MM.1S (cell line): ENCODE measurements at regions not wholly inside any gene's neighbourhood (a gene's known extent, or its start where the extent isn't known, plus 50 kb on each side); places are given as distances from the start of the nearest gene placed in this dataset.

Source experiments
- DNase-seq: peaks from one replicate; pipeline ENCODE4 v3.0.0-alpha.2; 2015
- H2AFZ ChIP-seq: fragments of 300-600 bp; sonication (generic); 2 replicates; pipeline ENCODE4 v1.6.0; 2016; ENCODE audit warnings: antibody characterized with exemption, low read length
- H3F3A ChIP-seq: fragments of 300-600 bp; sonication (generic); 2 replicates; pipeline ENCODE4 v1.6.1; 2016; ENCODE audit warnings: mild to moderate bottlenecking, antibody characterized with exemption, low read length, moderate library complexity, mixed read lengths; ENCODE audit not compliant: insufficient read depth
- H3K27ac ChIP-seq: fragments of 300-600 bp; sonication (generic); 2 replicates; pipeline ENCODE4 v1.5.1; 2016; ENCODE audit warnings: mild to moderate bottlenecking, low read length
- H3K27me3 ChIP-seq: fragments of 300-600 bp; sonication (generic); replicated peaks from 2 replicates; pipeline ENCODE4 v1.6.0; 2016; ENCODE audit warnings: low read length; ENCODE audit not compliant: insufficient read depth
- H3K36me3 ChIP-seq: fragments of 300-600 bp; sonication (generic); replicated peaks from 2 replicates; pipeline ENCODE4 v1.6.1; 2016; ENCODE audit warnings: mild to moderate bottlenecking, low read length, mixed read lengths; ENCODE audit not compliant: insufficient read depth
- H3K4me1 ChIP-seq: fragments of 300-600 bp; sonication (generic); 2 replicates; pipeline ENCODE4 v1.6.1; 2016; ENCODE audit warnings: low read length, mixed read lengths
- H3K4me2 ChIP-seq: fragments of 300-600 bp; sonication (generic); 2 replicates; pipeline ENCODE4 v1.6.0; 2016; ENCODE audit warnings: low read depth, low read length
- H3K4me3 ChIP-seq: fragments of 300-600 bp; sonication (generic); 2 replicates; pipeline ENCODE4 v1.5.1; 2016; ENCODE audit warnings: low read length, mixed read lengths
- H3K79me2 ChIP-seq: fragments of 300-600 bp; sonication (generic); 2 replicates; pipeline ENCODE4 v1.6.1; 2016; ENCODE audit warnings: mixed run types, low read length, mixed read lengths
- H3K9ac ChIP-seq: fragments of 300-600 bp; sonication (generic); 2 replicates; pipeline ENCODE4 v1.6.1; 2016; ENCODE audit warnings: low read length, mixed read lengths
- H3K9me2 ChIP-seq: fragments of 300-600 bp; sonication (generic); replicated peaks from 2 replicates; pipeline ENCODE4 v1.6.1; 2016; ENCODE audit warnings: mild to moderate bottlenecking, low read length, mixed read lengths; ENCODE audit not compliant: insufficient read depth
- H3K9me3 ChIP-seq: fragments of 300-600 bp; sonication (generic); replicated peaks from 2 replicates; pipeline ENCODE4 v1.6.1; 2016; ENCODE audit warnings: mild to moderate bottlenecking, low read length, mixed read lengths; ENCODE audit not compliant: insufficient read depth
- H4K20me1 ChIP-seq: fragments of 300-600 bp; sonication (generic); 2 replicates; pipeline ENCODE4 v1.6.1; 2016; ENCODE audit warnings: mild to moderate bottlenecking, low read length, moderate library complexity, mixed read lengths; ENCODE audit not compliant: insufficient read depth
- EZH2 ChIP-seq: fragments of 300-600 bp; sonication (generic); optimal IDR thresholded peaks from 2 replicates; pipeline ENCODE3; 2017; ENCODE audit warnings: low read depth, mild to moderate bottlenecking, antibody characterized with exemption, low read length, mixed read lengths
- EZH2phosphoT487 ChIP-seq: fragments of 300-600 bp; sonication (generic); IDR thresholded peaks from 2 replicates; pipeline ENCODE4 v1.6.1; 2018; ENCODE audit warnings: antibody characterized with exemption, low read length
- TF ChIP-seq, protein P1 (sequence below): fragments of 300-600 bp; sonication (generic); IDR thresholded peaks from 2 replicates; pipeline ENCODE4 v1.5.1; 2016; ENCODE audit warnings: antibody characterized with exemption, low read length, mixed read lengths

DNA sequence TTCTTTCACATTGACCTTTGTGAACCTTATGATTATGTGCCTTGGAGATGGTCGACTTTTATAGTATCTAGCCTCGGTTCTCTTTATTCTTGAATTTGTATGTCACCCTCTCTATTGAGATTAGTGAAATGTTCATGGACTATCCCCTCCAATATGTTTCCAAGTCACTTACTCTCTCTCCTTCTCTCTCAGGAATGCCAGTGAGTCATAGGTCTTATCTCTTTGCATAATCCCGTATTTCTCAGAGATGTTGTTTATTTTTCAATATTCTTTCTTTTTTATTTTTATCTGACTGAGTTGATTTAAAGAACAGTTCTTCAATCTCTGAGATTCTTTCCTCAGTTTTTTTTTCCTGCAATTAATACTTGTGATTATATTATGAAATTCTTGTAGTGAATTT lies 411.6 kb upstream of the CADM2 start:
- H3K4me2 ChIP-seq: no peak overlapping the region
- no peak overlapping the region for H3K9ac ChIP-seq
- H3K36me3 ChIP-seq: no peaks in the 10 kb centered on the region
- no peak overlapping the region for H3K27ac ChIP-seq
- no peaks in the 10 kb centered on the region for H3F3A ChIP-seq
- no peaks in the 10 kb centered on the region for H3K9me2 ChIP-seq
- H3K79me2 ChIP-seq: no peaks in the 10 kb centered on the region
- no peak overlapping the region for H2AFZ ChIP-seq
- no peaks in the 10 kb centered on the region for H3K9me3 ChIP-seq
- no peaks in the 10 kb centered on the region for H3K4me1 ChIP-seq
- no peak overlapping the region for H3K4me3 ChIP-seq
- TF ChIP-seq, protein P1, sequence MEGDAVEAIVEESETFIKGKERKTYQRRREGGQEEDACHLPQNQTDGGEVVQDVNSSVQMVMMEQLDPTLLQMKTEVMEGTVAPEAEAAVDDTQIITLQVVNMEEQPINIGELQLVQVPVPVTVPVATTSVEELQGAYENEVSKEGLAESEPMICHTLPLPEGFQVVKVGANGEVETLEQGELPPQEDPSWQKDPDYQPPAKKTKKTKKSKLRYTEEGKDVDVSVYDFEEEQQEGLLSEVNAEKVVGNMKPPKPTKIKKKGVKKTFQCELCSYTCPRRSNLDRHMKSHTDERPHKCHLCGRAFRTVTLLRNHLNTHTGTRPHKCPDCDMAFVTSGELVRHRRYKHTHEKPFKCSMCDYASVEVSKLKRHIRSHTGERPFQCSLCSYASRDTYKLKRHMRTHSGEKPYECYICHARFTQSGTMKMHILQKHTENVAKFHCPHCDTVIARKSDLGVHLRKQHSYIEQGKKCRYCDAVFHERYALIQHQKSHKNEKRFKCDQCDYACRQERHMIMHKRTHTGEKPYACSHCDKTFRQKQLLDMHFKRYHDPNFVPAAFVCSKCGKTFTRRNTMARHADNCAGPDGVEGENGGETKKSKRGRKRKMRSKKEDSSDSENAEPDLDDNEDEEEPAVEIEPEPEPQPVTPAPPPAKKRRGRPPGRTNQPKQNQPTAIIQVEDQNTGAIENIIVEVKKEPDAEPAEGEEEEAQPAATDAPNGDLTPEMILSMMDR: no peak
- no peak for TF ChIP-seq EZH2phosphoT487
- H4K20me1 ChIP-seq: no peaks in the 10 kb centered on the region
- H3K27me3 ChIP-seq: no peaks in the 10 kb centered on the region
- DNase-seq: no peak

DNA sequence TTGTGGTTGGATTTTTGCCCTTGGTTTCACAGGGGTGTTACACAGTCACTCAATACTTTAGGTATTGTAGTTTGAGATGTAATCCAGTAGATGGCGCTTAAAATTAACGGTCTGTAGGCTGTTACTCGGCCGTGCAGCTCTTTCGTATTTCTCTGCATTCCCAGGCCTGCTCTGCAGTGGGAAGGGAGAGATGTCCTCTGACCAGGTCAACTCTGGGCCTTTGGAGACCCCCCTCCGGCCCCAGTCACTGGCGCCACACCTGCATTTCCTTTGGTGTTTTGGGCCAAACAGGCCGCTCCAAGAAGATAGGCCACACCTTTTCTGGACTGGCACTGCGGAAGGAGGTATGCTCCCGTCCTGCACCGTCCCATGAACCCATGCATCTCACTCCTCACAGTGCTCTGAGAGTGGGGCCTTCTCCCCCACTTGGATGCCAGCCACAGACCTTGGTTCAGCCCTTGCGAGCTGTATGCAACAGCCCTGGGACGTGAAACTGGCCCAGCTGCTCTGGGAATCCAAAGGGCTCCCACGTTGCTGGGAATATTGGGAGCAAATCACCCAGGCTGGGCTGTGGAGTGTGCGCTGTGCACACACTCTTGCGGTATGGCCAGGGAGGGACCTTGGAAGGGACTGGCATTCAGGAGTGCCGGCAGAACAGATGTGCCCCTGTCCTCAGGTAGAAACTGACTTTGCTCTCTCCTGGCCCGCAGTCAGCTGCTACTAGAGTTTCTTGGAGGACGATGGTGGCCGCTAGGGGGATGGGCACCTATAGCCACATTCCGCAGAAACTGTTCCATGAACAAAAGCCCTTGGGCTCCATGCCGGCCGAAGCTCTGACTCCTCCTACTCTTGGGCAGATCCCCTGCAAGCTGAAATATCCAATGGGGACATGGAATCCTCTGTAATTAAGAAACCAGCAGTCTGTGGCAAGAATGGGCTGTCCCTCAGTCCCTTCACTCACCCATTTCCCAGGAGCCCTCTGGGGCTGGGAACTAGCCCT lies 410.5 kb upstream of the CADM2 start:
- Histone ChIP-seq H3K79me2 (no peaks in the 10 kb centered on the region), H3K4me2 (peak overlapping the region; percentile 61), H3K27me3 (no peaks in the 10 kb centered on the region), H4K20me1 (no peaks in the 10 kb centered on the region), H3K4me3 (no peak overlapping the region), H3K27ac (no peak overlapping the region), H3K9me3 (no peaks in the 10 kb centered on the region), H3K4me1 (no peaks in the 10 kb centered on the region), H3K9ac (no peak overlapping the region), H3K36me3 (no peaks in the 10 kb centered on the region), H2AFZ (peak overlapping the region; percentile 84), H3K9me2 (no peaks in the 10 kb centered on the region), H3F3A (no peaks in the 10 kb centered on the region)
- TF ChIP-seq, protein P1: peak; percentile 64
- TF ChIP-seq EZH2phosphoT487 (no peak), EZH2 (no peak)
- peak; percentile 48 for DNase-seq

DNA sequence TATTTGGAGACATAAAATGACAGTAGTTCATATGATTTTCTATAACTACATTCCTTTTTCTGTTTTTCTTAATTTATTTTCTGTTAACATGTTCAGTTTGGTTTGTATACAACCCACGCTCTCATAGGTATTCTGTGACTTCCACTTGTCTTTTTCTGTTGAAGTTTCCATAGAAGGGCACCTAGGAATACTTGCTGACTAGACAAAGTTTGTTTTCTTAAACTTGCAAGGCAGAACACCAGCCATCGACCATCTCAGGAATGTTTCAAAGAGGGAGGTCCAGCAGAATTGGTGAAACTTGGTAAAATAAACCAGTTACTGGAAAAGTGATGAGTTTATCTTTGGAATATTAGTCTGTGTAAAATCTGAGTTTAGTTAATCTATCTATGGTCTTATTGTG lies 403.2 kb upstream of the CADM2 start:
- Histone ChIP-seq H3K36me3 (no peaks in the 10 kb centered on the region), H3K79me2 (no peaks in the 10 kb centered on the region), H3K9ac (no peak overlapping the region), H3K9me2 (no peaks in the 10 kb centered on the region), H3F3A (no peaks in the 10 kb centered on the region), H3K4me2 (no peak overlapping the region), H3K9me3 (no peaks in the 10 kb centered on the region), H3K27ac (no peak overlapping the region), H3K4me1 (no peaks in the 10 kb centered on the region), H3K4me3 (no peak overlapping the region), H4K20me1 (no peaks in the 10 kb centered on the region), H3K27me3 (no peaks in the 10 kb centered on the region), H2AFZ (no peak overlapping the region)
- TF ChIP-seq EZH2phosphoT487: no peak
- TF ChIP-seq, protein P1: no peak
- no peak for TF ChIP-seq EZH2
- DNase-seq: no peak
